ENCODE measurements at regions not wholly inside any gene's neighbourhood (a gene's known extent, or its start where the extent isn't known, plus 50 kb on each side); places are given as distances from the start of the nearest gene placed in this dataset.

DNA sequence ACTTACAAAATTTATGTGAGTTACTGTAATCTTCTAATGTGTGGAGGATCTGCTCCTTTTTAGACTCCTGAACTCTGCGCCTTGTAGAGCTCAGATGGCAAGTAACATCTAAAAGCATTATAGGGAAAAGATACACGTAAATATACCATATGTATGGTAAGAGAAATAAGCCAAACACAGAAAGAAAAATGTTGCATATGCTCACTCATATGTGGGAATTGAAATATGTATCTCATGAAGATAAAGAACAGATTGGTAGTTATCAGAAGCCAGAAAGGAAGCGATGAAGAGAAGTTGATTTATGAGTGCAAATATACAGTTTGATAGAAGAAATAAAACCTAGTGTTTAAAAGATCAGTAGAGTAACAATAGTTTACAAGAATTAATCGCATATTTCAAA, 815.0 kb upstream of the MAN1A1 start:
- no peak overlapping the region for H3K4me3 ChIP-seq
- H3K27ac ChIP-seq, result no peak overlapping the region
- in situ Hi-C loops (cut with MboI; ENCODE audit: low pct_unique_long_range_greater_than_20kb in 2 of 9, low sequenced_read_pairs in 9 of 9, unreplicated experiment in 9 of 9), result no loop called here
- WGBS, 10 experiments, result 4 to 100% (median 84%) methylated on average over 2 to 4 of the region's 4 CpGs
- H3K4me1 ChIP-seq (replicated peaks in 1 of 2), result no peaks in the 10 kb centered on the region
- ATAC-seq (replicated peaks in 6 of 8), result no peak

DNA sequence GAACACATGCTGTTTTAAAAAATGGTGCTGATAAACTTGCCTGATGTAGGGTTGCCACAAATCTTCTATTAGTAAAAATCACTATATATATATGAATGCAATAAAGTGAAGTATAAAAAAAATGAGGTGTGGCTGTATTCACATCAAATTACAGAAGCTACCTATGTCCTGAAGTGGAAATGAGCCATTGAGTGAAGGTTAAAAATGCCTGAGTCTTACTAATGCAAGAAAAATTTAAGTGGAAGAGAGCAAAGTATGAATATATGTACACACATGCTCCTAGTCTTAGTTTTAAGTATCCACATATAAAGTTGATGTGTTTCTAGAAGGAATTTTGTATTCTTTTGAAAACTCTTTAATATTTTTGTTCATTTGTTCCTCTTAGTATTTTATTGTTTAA, 808.3 kb upstream of the MAN1A1 start:
- Histone ChIP-seq H3K4me3 (no peak overlapping the region), H3K27ac (no peak overlapping the region), H3K4me1 (replicated peaks in 1 of 2) (no peaks in the 10 kb centered on the region)
- no peak for ATAC-seq (replicated peaks in 6 of 8)
- in situ Hi-C loops (cut with MboI; ENCODE audit: low pct_unique_long_range_greater_than_20kb in 2 of 9, low sequenced_read_pairs in 9 of 9, unreplicated experiment in 9 of 9), result no loop called here

DNA sequence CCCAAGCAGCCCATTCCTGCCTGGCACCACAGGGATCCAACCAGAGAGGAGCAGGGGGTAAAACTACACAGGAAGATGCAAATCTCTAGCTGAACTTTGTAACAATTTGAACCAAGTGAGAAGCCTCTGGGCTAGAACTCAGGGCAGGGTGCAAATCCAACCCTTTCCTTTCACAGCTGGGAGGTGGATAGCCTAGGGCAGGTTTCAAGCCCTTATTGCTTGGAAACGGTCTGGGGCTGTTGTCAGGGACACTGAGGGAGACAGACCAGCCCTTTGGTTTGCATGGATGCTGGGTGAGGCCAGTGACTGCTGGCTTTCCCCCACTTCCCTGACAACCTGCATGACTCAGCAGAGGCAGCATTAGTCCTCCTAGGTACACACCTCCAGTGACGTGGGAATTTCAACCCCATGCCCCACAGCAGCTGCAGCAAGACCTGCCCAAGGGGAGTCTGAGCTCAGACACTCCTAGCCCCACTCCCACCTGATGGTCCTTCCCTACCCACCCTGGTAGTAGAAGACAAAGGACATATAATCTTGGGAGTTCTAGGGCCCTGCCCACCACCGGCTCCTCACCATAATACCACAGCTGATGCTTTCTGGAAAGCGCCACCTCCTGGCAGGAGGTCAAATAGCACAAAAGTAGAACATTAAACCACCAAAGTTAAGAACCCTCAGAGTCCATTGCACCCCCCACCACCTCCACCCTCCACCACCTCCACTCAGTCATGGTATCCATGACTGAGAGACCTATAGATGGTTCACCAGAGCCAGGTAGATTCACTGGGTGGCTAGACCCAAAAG, 797.7 kb upstream of the MAN1A1 start:
- peak in 2 of 8 experiments; percentile 67 to 90 for ATAC-seq (replicated peaks in 6 of 8)
- no peaks in the 10 kb centered on the region for H3K4me1 ChIP-seq (replicated peaks in 1 of 2)
- in situ Hi-C loops (cut with MboI; ENCODE audit: low pct_unique_long_range_greater_than_20kb in 2 of 9, low sequenced_read_pairs in 9 of 9, unreplicated experiment in 9 of 9), result no loop called here
- no peak overlapping the region for H3K27ac ChIP-seq
- no peak overlapping the region for H3K4me3 ChIP-seq
- WGBS, 10 experiments, result 0 to 90% (median 80%) methylated on average over 1 to 3 of the region's 4 CpGs; no CpG with 5 or more reads in 5 of the 10 experiments

DNA sequence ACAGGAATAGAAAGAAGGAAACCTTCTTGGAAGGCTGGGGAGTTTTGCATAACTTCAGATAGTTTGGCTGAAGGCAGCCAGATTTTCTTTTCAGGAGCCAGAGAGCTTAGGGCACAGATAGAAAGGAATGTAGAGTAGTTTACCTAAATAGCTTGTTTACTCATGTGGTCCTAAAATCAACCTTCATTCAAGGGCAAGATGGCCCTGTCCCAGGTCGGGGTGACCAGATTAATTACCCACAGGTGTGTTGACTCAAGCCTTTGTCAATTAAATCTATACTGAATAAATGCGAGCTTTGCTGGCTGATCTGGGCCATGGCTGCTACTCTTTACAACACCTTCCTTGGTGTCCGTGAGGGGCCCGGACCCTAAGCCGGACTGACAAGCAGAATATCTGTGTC, 792.0 kb upstream of the MAN1A1 start:
- in situ Hi-C loops (cut with MboI; ENCODE audit: low pct_unique_long_range_greater_than_20kb in 2 of 9, low sequenced_read_pairs in 9 of 9, unreplicated experiment in 9 of 9), result no loop called here
- Histone ChIP-seq H3K27ac (no peak overlapping the region), H3K4me3 (no peak overlapping the region), H3K4me1 (replicated peaks in 1 of 2) (no peaks in the 10 kb centered on the region)
- no peak for ATAC-seq (replicated peaks in 6 of 8)
- 10 to 86% (median 72%) methylated on average over 2 to 4 of the region's 5 CpGs; no CpG with 5 or more reads in 2 of the 10 experiments for WGBS, 10 experiments

DNA sequence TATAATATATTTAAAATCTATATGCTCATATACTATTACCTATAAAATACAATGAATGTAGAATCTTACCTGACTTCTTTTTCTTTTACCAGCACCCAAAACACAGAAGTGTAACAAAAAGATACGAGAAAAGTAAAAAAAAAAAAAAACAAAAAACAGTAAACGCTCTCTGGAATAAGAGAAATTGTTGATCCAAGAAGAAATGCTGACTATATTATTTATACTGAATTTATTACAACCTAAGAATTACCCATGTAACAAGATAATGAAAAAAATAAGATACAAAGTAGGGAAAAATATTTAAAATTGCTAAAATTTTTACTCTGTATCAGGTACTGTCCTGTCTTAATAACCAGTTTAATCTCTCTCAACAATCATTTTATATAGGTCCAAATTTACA, 787.9 kb upstream of the MAN1A1 start:
- ATAC-seq (replicated peaks in 6 of 8), result no peak
- 7 to 100% (median 80%) methylated on average over 1 to 2 of the region's 2 CpGs; no CpG with 5 or more reads in 1 of the 10 experiments for WGBS, 10 experiments
- in situ Hi-C loops (cut with MboI; ENCODE audit: low pct_unique_long_range_greater_than_20kb in 2 of 9, low sequenced_read_pairs in 9 of 9, unreplicated experiment in 9 of 9), result no loop called here
- no peaks in the 10 kb centered on the region for H3K4me1 ChIP-seq (replicated peaks in 1 of 2)
- H3K27ac ChIP-seq, result no peak overlapping the region
- no peak overlapping the region for H3K4me3 ChIP-seq

DNA sequence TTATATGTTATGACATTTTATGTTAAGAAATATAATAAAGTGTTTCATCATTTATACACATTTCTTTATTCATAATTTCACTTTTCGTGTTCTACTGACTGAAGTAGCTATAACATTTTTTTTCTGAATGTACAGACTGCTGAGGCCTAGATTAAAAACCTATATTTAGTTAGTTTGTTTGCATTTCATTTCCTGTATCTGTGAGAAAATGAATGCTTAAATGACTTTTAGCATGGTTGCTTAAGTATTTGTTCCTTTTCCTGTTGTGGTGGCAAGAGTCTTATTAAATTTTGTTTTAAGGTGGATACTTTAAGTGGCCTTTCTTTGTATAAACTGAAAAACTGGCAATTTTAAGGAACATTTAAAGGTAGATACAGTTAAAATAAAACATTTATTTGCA, 779.7 kb upstream of the MAN1A1 start:
- ATAC-seq (replicated peaks in 6 of 8), result no peak
- in situ Hi-C loops (cut with MboI; ENCODE audit: low pct_unique_long_range_greater_than_20kb in 2 of 9, low sequenced_read_pairs in 9 of 9, unreplicated experiment in 9 of 9), result no loop called here
- WGBS, 10 experiments, result 0 to 100% (median 87%) methylated on average over 1 of the region's 1 CpG
- no peak overlapping the region for H3K27ac ChIP-seq
- H3K4me1 ChIP-seq (replicated peaks in 1 of 2), result no peaks in the 10 kb centered on the region
- no peak overlapping the region for H3K4me3 ChIP-seq

DNA sequence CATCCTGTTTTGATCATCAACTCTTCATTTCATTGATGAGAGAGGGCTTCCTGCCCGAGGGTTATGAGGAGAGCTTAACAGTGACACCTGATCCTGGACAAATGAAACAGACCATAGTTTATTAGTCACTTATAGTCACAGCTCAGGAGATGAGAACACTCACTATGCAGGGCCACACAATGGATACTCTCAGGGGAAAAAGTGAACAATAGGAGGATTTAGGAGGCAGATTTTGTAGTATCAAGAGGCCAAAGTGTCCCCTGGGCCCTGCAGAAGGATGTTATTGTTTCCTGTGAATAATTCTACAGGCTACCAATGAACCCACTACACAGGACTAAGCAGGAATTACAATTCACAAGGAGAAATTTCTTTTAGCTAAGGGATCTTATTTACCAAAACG, 772.8 kb upstream of the MAN1A1 start:
- WGBS, 10 experiments, result 0 to 77% (median 20%) methylated on average over 1 to 2 of the region's 2 CpGs; no CpG with 5 or more reads in 1 of the 10 experiments
- no peaks in the 10 kb centered on the region for H3K4me1 ChIP-seq (replicated peaks in 1 of 2)
- in situ Hi-C loops (cut with MboI; ENCODE audit: low pct_unique_long_range_greater_than_20kb in 2 of 9, low sequenced_read_pairs in 9 of 9, unreplicated experiment in 9 of 9), result no loop called here

DNA sequence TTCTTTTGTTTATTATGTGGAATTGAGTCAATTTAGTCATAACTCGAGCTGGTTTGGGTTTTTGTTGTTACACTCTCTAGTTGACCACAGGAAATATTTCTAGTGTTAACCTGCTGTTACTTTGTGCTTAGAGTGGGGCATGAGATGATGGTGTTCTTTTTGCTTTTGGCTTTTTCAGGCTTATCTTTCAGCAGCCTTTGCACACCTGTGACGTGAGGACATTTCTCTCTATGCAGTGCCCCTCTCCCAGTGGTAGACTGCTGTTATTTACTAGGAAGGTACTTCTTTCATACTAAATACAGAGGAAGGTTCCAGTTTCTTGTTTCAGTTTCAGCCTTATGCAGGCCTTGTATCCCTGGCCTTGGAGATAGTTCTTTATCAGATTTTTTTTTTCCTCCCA, 766.8 kb upstream of the MAN1A1 start:
- H3K4me3 ChIP-seq, result no peak overlapping the region
- H3K4me1 ChIP-seq (replicated peaks in 1 of 2), result no peaks in the 10 kb centered on the region
- no peak overlapping the region for H3K27ac ChIP-seq
- WGBS, 10 experiments, result 0 to 80% (median 37%) methylated on average over 1 to 2 of the region's 2 CpGs
- in situ Hi-C loops (cut with MboI; ENCODE audit: low pct_unique_long_range_greater_than_20kb in 2 of 9, low sequenced_read_pairs in 9 of 9, unreplicated experiment in 9 of 9), result no loop called here
- ATAC-seq (replicated peaks in 6 of 8), result no peak

More for the DNA sequence above, 772.8 kb upstream of the MAN1A1 start:
- ATAC-seq (replicated peaks in 6 of 8), result no peak
- Histone ChIP-seq H3K4me3 (no peak overlapping the region), H3K27ac (no peak overlapping the region)

DNA sequence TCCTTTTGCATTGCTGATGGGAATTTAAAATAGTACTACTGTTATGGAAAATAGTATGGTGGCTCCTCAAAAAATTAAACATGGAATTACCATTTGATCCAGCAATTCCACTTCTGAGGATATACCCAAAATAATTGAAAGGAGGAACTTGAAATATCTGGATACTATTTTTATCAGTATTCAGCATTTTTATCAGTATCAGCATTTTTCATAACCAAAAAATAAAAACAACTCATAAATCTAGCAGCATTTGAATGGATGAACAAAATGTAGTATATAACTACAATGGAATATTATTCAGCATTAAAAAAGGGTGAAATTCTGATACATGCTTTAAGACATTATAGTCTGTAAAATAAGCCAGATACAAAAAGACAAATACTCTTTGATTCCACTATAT, 763.4 kb upstream of the MAN1A1 start:
- Histone ChIP-seq H3K27ac (no peak overlapping the region), H3K4me1 (replicated peaks in 1 of 2) (no peaks in the 10 kb centered on the region), H3K4me3 (no peak overlapping the region)
- in situ Hi-C loops (cut with MboI; ENCODE audit: low pct_unique_long_range_greater_than_20kb in 2 of 9, low sequenced_read_pairs in 9 of 9, unreplicated experiment in 9 of 9), result no loop called here
- ATAC-seq (replicated peaks in 6 of 8), result no peak

DNA sequence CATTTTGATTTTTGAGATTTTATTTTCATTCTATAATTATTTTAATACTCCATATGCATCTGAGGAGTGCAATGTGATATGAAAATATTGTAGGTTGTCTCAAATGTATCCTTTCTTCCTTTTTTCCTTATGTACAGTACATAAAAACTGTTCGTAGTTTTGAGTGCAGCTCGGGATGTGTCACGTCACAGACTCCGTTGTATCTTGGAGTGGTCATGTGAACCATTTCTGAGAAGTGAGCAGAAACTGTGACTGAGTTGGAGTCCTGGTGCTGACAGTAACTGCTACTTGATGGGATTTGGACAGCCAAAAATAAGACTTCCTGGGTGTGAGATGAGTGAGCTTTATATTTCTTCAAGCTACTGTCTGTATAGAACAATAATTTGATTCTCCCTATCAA, 761.4 kb upstream of the MAN1A1 start:
- in situ Hi-C loops (cut with MboI; ENCODE audit: low pct_unique_long_range_greater_than_20kb in 2 of 9, low sequenced_read_pairs in 9 of 9, unreplicated experiment in 9 of 9), result no loop called here
- Histone ChIP-seq H3K27ac (no peak overlapping the region), H3K4me1 (replicated peaks in 1 of 2) (no peaks in the 10 kb centered on the region), H3K4me3 (no peak overlapping the region)
- no peak for ATAC-seq (replicated peaks in 6 of 8)
- WGBS, 10 experiments, result 27 to 100% (median 95%) methylated on average over 1 to 4 of the region's 4 CpGs

DNA sequence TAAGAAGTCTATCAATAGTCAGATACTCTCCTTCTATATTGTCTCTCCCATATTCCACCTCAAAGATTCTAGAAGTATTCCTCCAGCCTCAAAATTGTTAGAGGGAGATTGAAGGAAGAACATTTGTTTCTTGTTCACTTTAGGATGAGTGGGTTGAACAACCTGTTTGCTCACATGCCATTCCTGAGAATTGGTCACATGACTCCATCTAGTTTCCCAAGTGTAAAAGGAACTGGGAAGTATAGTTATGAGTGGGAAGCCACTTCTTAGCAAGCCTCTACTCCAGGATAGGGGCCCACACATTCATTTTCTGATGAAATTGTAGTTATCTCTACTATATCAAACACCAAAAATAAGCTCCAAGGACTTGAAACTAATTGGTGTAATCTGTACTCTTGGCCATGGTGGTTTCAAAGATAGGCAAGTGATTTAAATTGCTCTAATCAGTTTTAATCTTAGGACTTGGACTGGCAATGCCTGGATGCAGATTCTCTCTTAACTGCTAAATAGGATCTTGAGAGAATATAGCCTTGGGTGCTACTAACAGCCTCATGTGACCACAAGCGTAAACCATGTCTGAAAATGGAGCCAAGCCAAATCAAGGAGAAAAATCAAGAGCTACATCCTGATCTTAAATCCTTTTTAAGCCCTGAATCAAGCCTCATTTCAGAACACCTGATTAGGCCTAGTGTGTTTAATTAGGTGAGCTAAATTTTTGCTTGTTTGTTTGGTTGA, 758.7 kb upstream of the MAN1A1 start:
- no peak overlapping the region for H3K27ac ChIP-seq
- no peak for ATAC-seq (replicated peaks in 6 of 8)
- WGBS, 10 experiments, result 0 to 100% (median 65%) methylated on average over 1 of the region's 1 CpG; no CpG with 5 or more reads in 2 of the 10 experiments
- no peak overlapping the region for H3K4me3 ChIP-seq
- H3K4me1 ChIP-seq (replicated peaks in 1 of 2), result no peaks in the 10 kb centered on the region
- in situ Hi-C loops (cut with MboI; ENCODE audit: low pct_unique_long_range_greater_than_20kb in 2 of 9, low sequenced_read_pairs in 9 of 9, unreplicated experiment in 9 of 9), result no loop called here

DNA sequence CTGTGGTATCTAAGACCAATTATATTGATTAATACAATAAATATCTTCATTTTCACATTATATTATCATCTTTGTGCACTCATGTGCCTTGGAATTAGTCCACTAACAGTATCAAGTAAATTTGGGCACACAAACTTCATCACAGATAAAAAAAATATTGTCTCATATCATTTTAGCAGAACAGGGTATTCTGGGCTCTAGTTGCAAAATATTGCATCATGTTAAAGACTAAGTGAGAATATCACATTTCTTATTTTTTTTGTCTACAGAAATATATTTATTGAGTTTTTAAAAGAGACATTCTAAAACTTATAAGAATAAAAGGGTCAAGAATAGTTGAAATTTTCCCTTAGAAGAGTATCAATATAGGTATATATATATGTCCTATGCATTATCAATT, 754.1 kb upstream of the MAN1A1 start:
- Histone ChIP-seq H3K27ac (no peak overlapping the region), H3K4me1 (replicated peaks in 1 of 2) (no peaks in the 10 kb centered on the region), H3K4me3 (no peak overlapping the region)
- in situ Hi-C loops (cut with MboI; ENCODE audit: low pct_unique_long_range_greater_than_20kb in 2 of 9, low sequenced_read_pairs in 9 of 9, unreplicated experiment in 9 of 9), result no loop called here
- ATAC-seq (replicated peaks in 6 of 8), result no peak

DNA sequence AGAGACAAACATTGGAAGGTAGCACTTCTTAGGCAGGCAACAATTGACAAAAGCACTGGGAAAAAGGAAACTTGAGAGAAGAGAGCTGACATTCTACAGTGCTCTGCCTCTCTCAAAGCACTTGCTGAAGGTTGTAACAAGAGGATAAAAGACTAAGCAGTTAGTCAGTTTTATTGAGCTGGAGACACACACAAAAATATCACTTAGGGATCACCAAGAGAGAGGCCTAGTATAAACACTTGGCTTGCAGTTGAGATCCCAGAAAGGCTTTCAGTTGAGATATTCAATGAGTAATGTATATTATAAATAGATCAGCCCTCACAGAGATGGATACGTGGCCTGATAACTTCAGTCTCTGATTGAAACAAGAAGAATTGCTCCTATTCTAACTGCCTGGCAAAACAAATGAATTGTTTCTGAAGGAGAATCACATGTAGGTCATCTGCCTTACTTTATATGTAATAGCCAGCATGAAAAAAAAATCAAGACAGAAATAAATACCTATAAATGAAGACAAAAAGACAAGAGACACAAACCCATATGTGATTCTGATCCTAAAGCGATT, 747.2 kb upstream of the MAN1A1 start:
- ATAC-seq (replicated peaks in 6 of 8), result no peak
- H3K27ac ChIP-seq, result no peak overlapping the region
- in situ Hi-C loops (cut with MboI; ENCODE audit: low pct_unique_long_range_greater_than_20kb in 2 of 9, low sequenced_read_pairs in 9 of 9, unreplicated experiment in 9 of 9), result no loop called here
- H3K4me3 ChIP-seq, result no peak overlapping the region
- WGBS, 10 experiments, result 33 to 100% (median 80%) methylated on average over 1 to 2 of the region's 2 CpGs
- no peaks in the 10 kb centered on the region for H3K4me1 ChIP-seq (replicated peaks in 1 of 2)

DNA sequence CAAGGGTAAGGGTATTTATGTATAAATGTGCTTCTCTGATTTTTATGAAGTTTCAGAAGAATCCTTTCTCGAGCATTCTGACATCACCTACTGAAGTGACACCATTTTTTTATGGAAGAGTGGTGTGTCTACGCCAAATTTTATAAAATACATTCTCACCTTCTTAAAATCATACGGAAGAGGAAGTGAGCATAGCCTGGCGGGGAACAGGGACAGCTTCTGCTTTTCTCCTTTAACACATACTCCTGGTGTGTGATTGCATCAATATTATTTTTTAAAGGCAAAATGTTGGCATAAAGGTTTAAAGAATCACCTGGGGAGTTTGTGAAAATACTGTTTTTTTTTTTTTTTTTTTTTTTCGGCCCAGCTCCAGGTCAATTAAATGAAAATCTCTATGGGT, 733.6 kb upstream of the MAN1A1 start:
- Histone ChIP-seq H3K4me3 (no peak overlapping the region), H3K4me1 (replicated peaks in 1 of 2) (no peaks in the 10 kb centered on the region), H3K27ac (no peak overlapping the region)
- 15 to 90% (median 77%) methylated on average over 2 to 5 of the region's 5 CpGs for WGBS, 10 experiments
- in situ Hi-C loops (cut with MboI; ENCODE audit: low pct_unique_long_range_greater_than_20kb in 2 of 9, low sequenced_read_pairs in 9 of 9, unreplicated experiment in 9 of 9), result no loop called here
- no peak for ATAC-seq (replicated peaks in 6 of 8)

All from motor neuron (in vitro differentiated cells).